Endothelial cell of umbilical vein (primary cell): ENCODE measurements at regions not wholly inside any gene's neighbourhood (a gene's known extent, or its start where the extent isn't known, plus 50 kb on each side); places are given as distances from the start of the nearest gene placed in this dataset.

ENCODE experiments used
- BruUV-seq: library from RNA; stranded (reverse); fragments of 400-500 nt; replicated peaks from 2 replicates; lab custom pipeline; 2021; lab: Mats Ljungman, UMichigan
- CTCF ChIA-PET: fragments of 300-600, 350-600 bp; sonication (Branson Sonifier 250); formaldehyde crosslinking; loops from one replicate; lab custom pipeline; 2021; ENCODE audit warnings: antibody characterized with exemption, inconsistent platforms; lab: Charles Lee
- POLR2A ChIA-PET: fragments of 300-600, 350-600 bp; sonication (Branson Sonifier 250); formaldehyde crosslinking; loops from one replicate; lab custom pipeline; 2021; ENCODE audit warnings: antibody characterized with exemption, inconsistent platforms; lab: Charles Lee
- DNase-seq: peaks from one replicate; pipeline ENCODE4 v3.0.0-alpha.2; 2011; ENCODE audit warnings: low read depth, low spot score
- FAIRE-seq: peaks from 2 replicates; lab custom pipeline; 2011; peaks lifted over from hg19 to GRCh38; lab: Jason Lieb, UNC
- H2AFZ ChIP-seq: 2 replicates; pipeline ENCODE4 v1.6.0; 2012; ENCODE audit warnings: low read depth, low read length, control low read depth, inconsistent platforms
- H3K27ac ChIP-seq: 2 replicates; pipeline ENCODE4 v1.5.1; 2011; ENCODE audit warnings: low read depth, mild to moderate bottlenecking, control low read depth, low read length, moderate library complexity; ENCODE audit not compliant: insufficient read depth
- H3K27me3 ChIP-seq, 2 experiments: 2 replicates each; pipeline versions ENCODE4 v1.6.0 to v1.6.1; 2011; ENCODE audit warnings: low read length in 2 of 2, mixed read lengths in 1 of 2; ENCODE audit not compliant: control insufficient read depth in 2 of 2, insufficient read depth in 2 of 2
- H3K36me3 ChIP-seq, 2 experiments: 2 replicates in 1 of 2; 3 replicates in 1 of 2; pipeline ENCODE4 v1.5.1; 2011; ENCODE audit warnings: low read length in 2 of 2, mild to moderate bottlenecking in 1 of 2, moderate library complexity in 1 of 2; ENCODE audit not compliant: control insufficient read depth in 2 of 2, insufficient read depth in 2 of 2; ENCODE audit errors: extremely low read depth in 1 of 2
- H3K4me1 ChIP-seq: 3 replicates; pipeline ENCODE4 v1.5.1; 2011; ENCODE audit warnings: mild to moderate bottlenecking, low read length; ENCODE audit not compliant: control insufficient read depth, insufficient read depth; ENCODE audit errors: extremely low read depth
- H3K4me2 ChIP-seq: 2 replicates; pipeline ENCODE4 v1.6.1; 2011; ENCODE audit warnings: low read length, control low read depth, mixed read lengths; ENCODE audit not compliant: insufficient read depth
- H3K4me3 ChIP-seq, 3 experiments: fragments of 200-600 bp in 1 of 3; sonication (generic), shearing (Covaris generic) in 1 of 3; replicated peaks in 1 of 3; 2 replicates each; pipeline ENCODE4 v1.5.1; 2011 to 2016; ENCODE audit warnings: control low read depth in 3 of 3, low read length in 3 of 3, mild to moderate bottlenecking in 2 of 3, inconsistent platforms in 1 of 3, low read depth in 1 of 3, moderate library complexity in 1 of 3; ENCODE audit not compliant: insufficient read depth in 1 of 3
- H3K79me2 ChIP-seq: 2 replicates; pipeline ENCODE4 v1.6.0; 2012; ENCODE audit warnings: low read length, inconsistent platforms; ENCODE audit not compliant: control insufficient read depth, insufficient read depth
- H3K9ac ChIP-seq: replicated peaks from 2 replicates; pipeline ENCODE3; 2011; ENCODE audit warnings: low read length, control low read depth; ENCODE audit not compliant: insufficient read depth; ENCODE audit errors: extremely low read depth
- H3K9me1 ChIP-seq: replicated peaks from 3 replicates; pipeline ENCODE4 v1.6.0; 2011; ENCODE audit warnings: mild to moderate bottlenecking, low read length; ENCODE audit not compliant: control insufficient read depth, insufficient read depth; ENCODE audit errors: extremely low read depth
- H3K9me3 ChIP-seq: replicated peaks from 2 replicates; pipeline ENCODE4 v1.5.1; 2012; ENCODE audit warnings: low read length, inconsistent platforms; ENCODE audit not compliant: control insufficient read depth, insufficient read depth
- H4K20me1 ChIP-seq: replicated peaks from 2 replicates; pipeline ENCODE3; 2011; ENCODE audit warnings: mild to moderate bottlenecking, low read length; ENCODE audit not compliant: control insufficient read depth, insufficient read depth; ENCODE audit errors: extremely low read depth
- EZH2 ChIP-seq: IDR thresholded peaks from 2 replicates; pipeline ENCODE4 v1.6.1; 2012; ENCODE audit warnings: borderline replicate concordance, low read depth, mild to moderate bottlenecking, moderate library complexity, low read length, inconsistent platforms; ENCODE audit not compliant: severe bottlenecking
- FOS ChIP-seq: IDR thresholded peaks from 2 replicates; pipeline ENCODE4 v1.6.1; 2011; ENCODE audit warnings: mild to moderate bottlenecking, low read length, moderate library complexity, borderline replicate concordance; ENCODE audit not compliant: insufficient read depth
- GATA2 ChIP-seq: IDR thresholded peaks from 2 replicates; pipeline ENCODE4 v1.7.0; 2011; ENCODE audit warnings: low read depth, mild to moderate bottlenecking, moderate library complexity, mixed read lengths, low read length; ENCODE audit not compliant: insufficient read length, insufficient read depth
- JUN ChIP-seq: IDR thresholded peaks from 2 replicates; pipeline ENCODE4 v1.6.1; 2011; ENCODE audit warnings: borderline replicate concordance, low read depth; ENCODE audit not compliant: insufficient read length, insufficient read depth
- MYC ChIP-seq: IDR thresholded peaks from one replicate; pipeline ENCODE4 v1.6.1; 2011; ENCODE audit warnings: mild to moderate bottlenecking, low read depth, low read length
- POLR2A ChIP-seq: IDR thresholded peaks from 2 replicates; pipeline ENCODE4 v1.6.1; 2012; ENCODE audit warnings: low read depth, mild to moderate bottlenecking, control low read depth, low read length
- POLR2AphosphoS5 ChIP-seq: IDR thresholded peaks from 2 replicates; pipeline ENCODE4 v1.6.1; 2012; ENCODE audit warnings: low read depth, mild to moderate bottlenecking, control low read depth, low read length, moderate library complexity; ENCODE audit not compliant: insufficient read depth
- dilution Hi-C: fragments of 300-500 bp; cut with MboI; formaldehyde crosslinking; loops from one replicate; pipeline ENCODE4 v1.15.0; 2019; ENCODE audit warnings: low sequenced_read_pairs; ENCODE audit not compliant: extremely low pct_ligation_motif_present
- intact Hi-C: fragments of 100-400 bp; cut with micrococcal nuclease; formaldehyde crosslinking; loops from one replicate; pipeline ENCODE4 v1.10.0; 2022
- TF ChIP-seq, protein P1 (sequence below), 2 donors: IDR thresholded peaks; 1 replicate in 1 of 2; 2 replicates in 1 of 2; pipeline ENCODE4 v1.5.1; 2011; ENCODE audit warnings: low read length in 2 of 2, mild to moderate bottlenecking in 2 of 2, moderate library complexity in 2 of 2, control low read depth in 1 of 2, inconsistent platforms in 1 of 2, low read depth in 1 of 2; ENCODE audit not compliant: insufficient read depth in 1 of 2; ENCODE audit errors: extremely low read depth in 1 of 2
- TF ChIP-seq, protein P2 (sequence below): IDR thresholded peaks from 2 replicates; pipeline ENCODE4 v1.6.1; 2011; ENCODE audit not compliant: insufficient read depth, insufficient read length

- H4K20me1 ChIP-seq, result no peaks in the 10 kb centered on the region
- H3K4me1 ChIP-seq, result no peaks in the 10 kb centered on the region
- H2AFZ ChIP-seq, result no peak overlapping the region
- no peak overlapping the region for H3K27ac ChIP-seq
- no peak overlapping the region for H3K4me3 ChIP-seq
- H3K36me3 ChIP-seq, result no peaks in the 10 kb centered on the region
- no TSS peak for BruUV-seq
- CTCF ChIA-PET, result no interaction called here
- TF ChIP-seq POLR2AphosphoS5 (no peak), EZH2 (no peak), FOS (no peak), POLR2A (no peak), MYC (no peak), GATA2 (no peak), JUN (no peak)
- TF ChIP-seq, protein P1, sequence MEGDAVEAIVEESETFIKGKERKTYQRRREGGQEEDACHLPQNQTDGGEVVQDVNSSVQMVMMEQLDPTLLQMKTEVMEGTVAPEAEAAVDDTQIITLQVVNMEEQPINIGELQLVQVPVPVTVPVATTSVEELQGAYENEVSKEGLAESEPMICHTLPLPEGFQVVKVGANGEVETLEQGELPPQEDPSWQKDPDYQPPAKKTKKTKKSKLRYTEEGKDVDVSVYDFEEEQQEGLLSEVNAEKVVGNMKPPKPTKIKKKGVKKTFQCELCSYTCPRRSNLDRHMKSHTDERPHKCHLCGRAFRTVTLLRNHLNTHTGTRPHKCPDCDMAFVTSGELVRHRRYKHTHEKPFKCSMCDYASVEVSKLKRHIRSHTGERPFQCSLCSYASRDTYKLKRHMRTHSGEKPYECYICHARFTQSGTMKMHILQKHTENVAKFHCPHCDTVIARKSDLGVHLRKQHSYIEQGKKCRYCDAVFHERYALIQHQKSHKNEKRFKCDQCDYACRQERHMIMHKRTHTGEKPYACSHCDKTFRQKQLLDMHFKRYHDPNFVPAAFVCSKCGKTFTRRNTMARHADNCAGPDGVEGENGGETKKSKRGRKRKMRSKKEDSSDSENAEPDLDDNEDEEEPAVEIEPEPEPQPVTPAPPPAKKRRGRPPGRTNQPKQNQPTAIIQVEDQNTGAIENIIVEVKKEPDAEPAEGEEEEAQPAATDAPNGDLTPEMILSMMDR (IDR thresholded peaks at IDR 0.05; ENCODE audit: extremely low read depth in 1 of 2, insufficient read depth in 1 of 2, low read depth in 1 of 2, low read length in 2 of 2), result no peak
- TF ChIP-seq, protein P2, sequence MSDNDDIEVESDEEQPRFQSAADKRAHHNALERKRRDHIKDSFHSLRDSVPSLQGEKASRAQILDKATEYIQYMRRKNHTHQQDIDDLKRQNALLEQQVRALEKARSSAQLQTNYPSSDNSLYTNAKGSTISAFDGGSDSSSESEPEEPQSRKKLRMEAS, result no peak
- FAIRE-seq, result no peak
- no peak overlapping the region for H3K4me2 ChIP-seq
- H3K9me3 ChIP-seq, result no peaks in the 10 kb centered on the region
- DNase-seq, result no peak
- no peak overlapping the region for H3K9ac ChIP-seq
- intact Hi-C loops, result no loop called here
- no peaks in the 10 kb centered on the region for H3K9me1 ChIP-seq
- no peaks in the 10 kb centered on the region for H3K27me3 ChIP-seq
- no peaks in the 10 kb centered on the region for H3K79me2 ChIP-seq
- POLR2A ChIA-PET, result no interaction called here
- dilution Hi-C loops, result no loop called here
Observed at GRCh38 chr13:90374168-90374567, 973.3 kb upstream of the MIR17HG start.
